ENCODE measurements at regions not wholly inside any gene's neighbourhood (a gene's known extent, or its start where the extent isn't known, plus 50 kb on each side); places are given as distances from the start of the nearest gene placed in this dataset.
A peak's percentile ranks its signal among the peaks of the same experiment; 100 is the strongest.
"Not testable (repeated sequence)": the region's sequence is repeated elsewhere in the genome, so short reads cannot be mapped to it uniquely, and the experiment has no call there.

- DNase-seq: no peak
Observed at GRCh38 chr5:167852515-167852914, 438.9 kb upstream of the WWC1 start.

- no peak for DNase-seq
Observed at GRCh38 chr5:167853421-167853820, 438.0 kb upstream of the WWC1 start.

GRCh38 chr5:167855818-167856217 is 435.6 kb upstream of the WWC1 start:
- no peak for DNase-seq

GRCh38 chr5:167857321-167857720 is 434.1 kb upstream of the WWC1 start:
- no peak for DNase-seq

GRCh38 chr5:167858186-167858855 is 433.1 kb upstream of the WWC1 start:
- DNase-seq: not testable (repeated sequence)

GRCh38 chr5:167861129-167861927 is 430.1 kb upstream of the WWC1 start:
- peak in 5 of 58 donors; percentile 1 to 23 (median 11) for DNase-seq

GRCh38 chr5:167861928-167862426 is 429.5 kb upstream of the WWC1 start:
- no peak for DNase-seq

- no peak for DNase-seq
Observed at GRCh38 chr5:167863883-167864282, 427.6 kb upstream of the WWC1 start.

GRCh38 chr5:167864801-167865200 is 426.6 kb upstream of the WWC1 start:
- peak in 2 of 58 donors; percentile 23 to 30 for DNase-seq

GRCh38 chr5:167866797-167867196 is 424.6 kb upstream of the WWC1 start:
- no peak for DNase-seq

GRCh38 chr5:167867281-167867680 is 424.2 kb upstream of the WWC1 start:
- DNase-seq: no peak

- DNase-seq: no peak
Observed at GRCh38 chr5:167869125-167869524, 422.3 kb upstream of the WWC1 start.

- no peak for DNase-seq
Observed at GRCh38 chr5:167870055-167870454, 421.4 kb upstream of the WWC1 start.

GRCh38 chr5:167871091-167871490 is 420.4 kb upstream of the WWC1 start:
- no peak for DNase-seq

- no peak for DNase-seq
Observed at GRCh38 chr5:167872791-167873190, 418.7 kb upstream of the WWC1 start.

- no peak for DNase-seq
Observed at GRCh38 chr5:167877114-167877722, 414.2 kb upstream of the WWC1 start.

- no peak for DNase-seq
Observed at GRCh38 chr5:167877924-167878323, 413.5 kb upstream of the WWC1 start.

GRCh38 chr5:167880420-167880819 is 411.0 kb upstream of the WWC1 start:
- DNase-seq: no peak

- no peak for DNase-seq
Observed at GRCh38 chr5:167881041-167881440, 410.4 kb upstream of the WWC1 start.

- DNase-seq: no peak
Observed at GRCh38 chr5:167886196-167886595, 405.2 kb upstream of the WWC1 start.

- no peak for DNase-seq
Observed at GRCh38 chr5:167888393-167888792, 403.1 kb upstream of the WWC1 start.

GRCh38 chr5:167889276-167889675 is 402.2 kb upstream of the WWC1 start:
- no peak for DNase-seq
